HUES48 (cell line): ENCODE measurements at regions not wholly inside any gene's neighbourhood (a gene's known extent, or its start where the extent isn't known, plus 50 kb on each side); places are given as distances from the start of the nearest gene placed in this dataset.
A peak's percentile ranks its signal among the peaks of the same experiment; 100 is the strongest.

ENCODE experiments used
- H3K27ac ChIP-seq: one replicate; pipeline ENCODE4 v1.7.0; 2013; ENCODE audit warnings: low read depth, low read length, inconsistent platforms
- H3K27me3 ChIP-seq: 2 replicates; pipeline ENCODE4 v1.6.1; 2013; ENCODE audit warnings: mild to moderate bottlenecking, low read length; ENCODE audit not compliant: control insufficient read depth, insufficient read depth
- H3K36me3 ChIP-seq: 2 replicates; pipeline ENCODE4 v1.6.1; 2013; ENCODE audit warnings: low read length; ENCODE audit not compliant: control insufficient read depth, insufficient read depth
- H3K4me1 ChIP-seq: 2 replicates; pipeline ENCODE4 v1.6.1; 2013; ENCODE audit warnings: mild to moderate bottlenecking, low read length; ENCODE audit not compliant: control insufficient read depth, insufficient read depth
- H3K4me3 ChIP-seq: 2 replicates; pipeline ENCODE4 v1.5.1; 2013; ENCODE audit warnings: mild to moderate bottlenecking, low read depth, low read length
- H3K9ac ChIP-seq: 2 replicates; pipeline ENCODE4 v1.6.1; 2013; ENCODE audit warnings: mild to moderate bottlenecking, low read depth, low read length, moderate library complexity
- H3K9me3 ChIP-seq: 2 replicates; pipeline ENCODE4 v1.6.1; 2013; ENCODE audit warnings: low read length; ENCODE audit not compliant: control insufficient read depth, insufficient read depth

- no peak overlapping the region for H3K9ac ChIP-seq
- peaks cover 9% of the 10 kb centered on the region for H3K4me1 ChIP-seq
- no peaks in the 10 kb centered on the region for H3K27me3 ChIP-seq
- no peak overlapping the region for H3K4me3 ChIP-seq
- no peaks in the 10 kb centered on the region for H3K9me3 ChIP-seq
- no peak overlapping the region for H3K27ac ChIP-seq
- no peaks in the 10 kb centered on the region for H3K36me3 ChIP-seq
Measured at GRCh38 chr5:156020647-156021046, 306.3 kb upstream of the SGCD start.

DNA sequence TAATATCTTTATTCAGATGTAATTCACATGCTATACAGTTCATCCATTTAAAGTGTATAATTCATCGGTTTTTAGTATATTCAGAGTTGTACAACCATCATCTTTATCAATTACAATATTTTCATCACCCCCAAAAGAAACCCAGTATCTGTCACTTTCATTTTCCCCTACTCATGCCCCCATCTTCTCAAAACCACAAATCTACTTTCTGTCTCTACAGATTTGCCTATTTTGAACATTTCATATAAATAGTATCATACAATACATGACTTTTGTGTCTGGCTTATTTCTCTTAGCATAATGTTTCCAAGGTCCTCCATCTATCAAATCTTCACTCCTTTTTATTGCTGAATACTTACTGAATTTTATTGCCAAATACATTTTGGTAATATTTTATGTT lies 305.1 kb upstream of the SGCD start:
- no peaks in the 10 kb centered on the region for H3K36me3 ChIP-seq
- no peak overlapping the region for H3K4me3 ChIP-seq
- no peaks in the 10 kb centered on the region for H3K9me3 ChIP-seq
- no peak overlapping the region for H3K9ac ChIP-seq
- H3K27ac ChIP-seq = no peak overlapping the region
- H3K27me3 ChIP-seq = no peaks in the 10 kb centered on the region
- peaks cover 9% of the 10 kb centered on the region for H3K4me1 ChIP-seq

DNA sequence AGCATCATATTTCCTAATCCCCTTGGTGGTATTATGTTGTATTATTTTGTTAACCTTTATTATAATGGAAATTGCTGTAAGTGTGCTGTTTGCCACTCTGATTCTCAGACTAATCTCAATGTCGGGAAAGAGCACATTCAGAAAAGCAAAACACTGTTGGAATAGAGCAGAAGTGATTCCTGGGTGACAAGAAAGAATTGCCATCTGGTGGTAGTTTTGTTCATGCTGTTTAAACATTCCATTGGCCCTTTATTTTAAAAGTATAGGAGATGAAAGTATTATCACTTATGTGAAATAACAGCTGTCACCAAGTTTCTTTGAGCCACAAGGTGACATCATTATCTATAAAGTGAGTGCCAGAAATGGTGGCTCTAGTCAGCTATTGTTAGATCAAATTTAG lies 301.3 kb upstream of the SGCD start:
- peaks cover 9% of the 10 kb centered on the region for H3K4me1 ChIP-seq
- no peaks in the 10 kb centered on the region for H3K9me3 ChIP-seq
- no peaks in the 10 kb centered on the region for H3K36me3 ChIP-seq
- H3K9ac ChIP-seq = no peak overlapping the region
- H3K27ac ChIP-seq = no peak overlapping the region
- no peaks in the 10 kb centered on the region for H3K27me3 ChIP-seq
- no peak overlapping the region for H3K4me3 ChIP-seq

DNA sequence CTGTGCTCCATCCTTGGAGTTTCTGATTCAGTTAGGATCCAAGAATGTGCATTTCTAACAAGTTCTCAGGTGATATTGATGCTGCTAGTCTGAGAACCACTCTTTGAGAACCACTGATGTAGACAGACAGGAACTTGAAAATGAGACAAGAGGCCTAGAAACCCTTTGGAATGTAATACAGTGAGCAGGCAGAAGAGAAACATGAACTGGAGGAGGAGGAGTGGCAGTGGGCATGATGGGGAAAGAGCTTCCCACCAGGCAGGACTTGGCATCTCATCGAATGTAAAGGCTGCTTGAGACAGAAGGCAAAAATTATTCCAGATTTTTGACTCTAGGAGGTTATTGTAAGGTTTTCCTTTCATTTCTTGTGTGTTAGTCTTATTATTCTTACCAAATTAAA lies 295.8 kb upstream of the SGCD start:
- Histone ChIP-seq H3K9ac (no peak overlapping the region), H3K4me1 (peaks cover 10% of the 10 kb centered on the region), H3K9me3 (no peaks in the 10 kb centered on the region), H3K4me3 (no peak overlapping the region), H3K36me3 (no peaks in the 10 kb centered on the region), H3K27ac (no peak overlapping the region), H3K27me3 (no peaks in the 10 kb centered on the region)

DNA sequence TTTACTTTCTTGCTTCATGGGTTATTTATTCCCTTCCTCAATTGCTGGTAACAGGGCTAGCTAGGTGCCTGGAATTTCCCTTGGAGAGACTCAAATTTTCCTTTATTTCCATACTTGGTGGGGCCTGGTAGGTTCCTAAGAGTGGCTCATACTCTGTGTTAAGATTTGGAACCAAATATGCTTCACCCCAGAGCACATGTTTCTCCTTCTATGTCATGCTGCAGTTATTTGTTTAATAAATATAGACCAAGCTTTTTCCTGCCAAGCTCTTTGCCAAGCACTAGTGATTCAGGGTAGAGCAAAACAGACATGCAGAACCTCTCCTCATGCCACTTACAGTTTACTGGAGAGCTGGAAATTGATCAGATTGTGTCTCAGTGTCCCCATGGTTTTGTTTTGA lies 290.3 kb upstream of the SGCD start:
- H3K9me3 ChIP-seq = no peaks in the 10 kb centered on the region
- no peaks in the 10 kb centered on the region for H3K27me3 ChIP-seq
- H3K36me3 ChIP-seq = no peaks in the 10 kb centered on the region
- no peak overlapping the region for H3K9ac ChIP-seq
- H3K4me3 ChIP-seq = no peak overlapping the region
- H3K27ac ChIP-seq = no peak overlapping the region
- H3K4me1 ChIP-seq = peaks cover 10% of the 10 kb centered on the region

- Histone ChIP-seq H3K27ac (no peak overlapping the region), H3K27me3 (no peaks in the 10 kb centered on the region), H3K9ac (no peak overlapping the region), H3K4me3 (no peak overlapping the region), H3K4me1 (peaks cover 13% of the 10 kb centered on the region), H3K9me3 (no peaks in the 10 kb centered on the region), H3K36me3 (no peaks in the 10 kb centered on the region)
Measured at GRCh38 chr5:156037151-156037909, 289.6 kb upstream of the SGCD start.

DNA sequence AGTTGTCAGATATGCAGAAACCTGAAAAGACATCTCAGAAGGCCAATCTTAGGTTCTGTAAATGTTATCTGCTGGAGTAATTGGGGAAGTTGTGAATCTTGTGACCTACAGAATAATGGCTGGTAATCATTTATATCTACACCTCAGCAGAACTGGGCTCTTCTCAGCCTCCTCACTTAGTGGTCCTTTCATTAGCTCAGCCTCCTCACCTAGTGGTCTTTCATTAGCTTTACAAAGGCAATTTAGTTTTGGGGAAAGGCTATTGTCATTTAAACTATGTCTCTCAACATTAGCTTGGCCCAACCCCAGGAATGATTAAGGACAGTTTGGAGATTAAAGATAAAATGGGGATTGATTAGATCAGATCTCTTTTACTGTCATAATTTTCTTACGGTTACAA lies 284.2 kb upstream of the SGCD start:
- no peak overlapping the region for H3K9ac ChIP-seq
- no peaks in the 10 kb centered on the region for H3K27me3 ChIP-seq
- peaks cover 20% of the 10 kb centered on the region for H3K4me1 ChIP-seq
- H3K9me3 ChIP-seq = peaks cover 5% of the 10 kb centered on the region; the same call in 1 of the 2 replicates
- H3K4me3 ChIP-seq = no peak overlapping the region
- no peak overlapping the region for H3K27ac ChIP-seq
- no peaks in the 10 kb centered on the region for H3K36me3 ChIP-seq

GRCh38 chr5:156043351-156043750 lies 283.6 kb upstream of the SGCD start:
- Histone ChIP-seq H3K9me3 (peaks cover 5% of the 10 kb centered on the region; the same call in 1 of the 2 replicates), H3K4me1 (peaks cover 20% of the 10 kb centered on the region), H3K9ac (no peak overlapping the region), H3K27ac (peak overlapping the region; percentile 7), H3K27me3 (no peaks in the 10 kb centered on the region), H3K36me3 (no peaks in the 10 kb centered on the region), H3K4me3 (no peak overlapping the region)

GRCh38 chr5:156051972-156052371 lies 275.0 kb upstream of the SGCD start:
- H3K27ac ChIP-seq = no peak overlapping the region
- H3K9me3 ChIP-seq = no peaks in the 10 kb centered on the region
- H3K9ac ChIP-seq = no peak overlapping the region
- no peaks in the 10 kb centered on the region for H3K27me3 ChIP-seq
- no peaks in the 10 kb centered on the region for H3K4me1 ChIP-seq
- H3K36me3 ChIP-seq = no peaks in the 10 kb centered on the region
- no peak overlapping the region for H3K4me3 ChIP-seq

DNA sequence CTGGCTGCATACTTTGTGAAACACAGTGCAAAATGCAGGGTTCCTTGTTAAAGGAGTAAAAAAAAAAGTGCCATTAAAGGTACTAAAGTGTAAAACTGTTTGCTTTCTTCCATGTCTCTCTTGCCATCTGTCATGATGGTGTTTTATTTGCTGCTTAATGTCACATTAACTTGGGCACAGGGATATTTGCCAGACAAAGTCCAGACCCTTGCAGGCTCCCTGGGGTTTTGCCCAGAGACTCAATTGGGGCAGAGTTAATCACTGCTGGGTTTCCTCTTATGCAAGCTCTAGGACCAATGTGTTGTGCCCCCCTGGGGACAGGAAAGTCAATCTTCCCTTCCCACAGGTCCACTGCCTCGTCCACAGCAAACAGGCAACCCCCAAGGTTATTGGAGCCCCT lies 274.3 kb upstream of the SGCD start:
- Histone ChIP-seq H3K27me3 (no peaks in the 10 kb centered on the region), H3K27ac (no peak overlapping the region), H3K36me3 (no peaks in the 10 kb centered on the region), H3K4me1 (no peaks in the 10 kb centered on the region), H3K4me3 (no peak overlapping the region), H3K9me3 (no peaks in the 10 kb centered on the region), H3K9ac (no peak overlapping the region)

DNA sequence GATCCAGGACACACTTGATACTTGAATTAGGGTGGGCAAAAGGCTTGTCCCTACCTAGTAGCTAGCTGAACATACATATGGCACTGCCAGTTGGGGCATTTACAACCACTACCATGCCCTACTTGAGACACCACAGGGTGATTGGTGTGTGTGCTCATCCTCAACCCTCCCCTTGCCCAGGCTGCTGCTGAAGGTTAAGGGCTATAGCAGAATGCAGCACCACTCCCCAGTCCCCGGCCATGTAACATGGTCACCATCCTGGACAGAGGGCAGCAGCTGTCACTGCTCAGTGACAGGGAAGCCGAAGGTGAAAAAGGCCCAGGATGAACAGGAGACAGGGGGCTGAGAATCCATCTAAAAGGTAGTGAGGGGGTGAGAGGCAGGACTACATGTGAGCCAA lies 273.9 kb upstream of the SGCD start:
- Histone ChIP-seq H3K27ac (no peak overlapping the region), H3K36me3 (no peaks in the 10 kb centered on the region), H3K9ac (no peak overlapping the region), H3K4me3 (no peak overlapping the region), H3K27me3 (no peaks in the 10 kb centered on the region), H3K9me3 (no peaks in the 10 kb centered on the region), H3K4me1 (no peaks in the 10 kb centered on the region)
